H9 (cell line): ENCODE measurements at regions not wholly inside any gene's neighbourhood (a gene's known extent, or its start where the extent isn't known, plus 50 kb on each side); places are given as distances from the start of the nearest gene placed in this dataset.

ENCODE experiments used
- DNase-seq: peaks from one replicate; pipeline ENCODE4 v3.0.0-alpha.2; 2017
- H2AFZ ChIP-seq: one replicate; pipeline ENCODE4 v1.6.1; 2013; ENCODE audit warnings: mild to moderate bottlenecking, low read length, control low read depth, moderate library complexity
- H2AK5ac ChIP-seq: 2 replicates; pipeline ENCODE4 v1.6.1; 2013; ENCODE audit warnings: low read length, control low read depth, mixed read lengths; ENCODE audit not compliant: insufficient read length
- H2BK120ac ChIP-seq: one replicate; pipeline ENCODE4 v1.6.1; 2013; ENCODE audit warnings: low read depth, mild to moderate bottlenecking, low read length, control low read depth, inconsistent platforms; ENCODE audit not compliant: poor library complexity, severe bottlenecking
- H2BK12ac ChIP-seq: 2 replicates; pipeline ENCODE4 v1.6.1; 2013; ENCODE audit warnings: low read length, control low read depth, mixed read lengths, low read depth; ENCODE audit not compliant: insufficient read length
- H2BK15ac ChIP-seq: 2 replicates; pipeline ENCODE4 v1.6.1; 2013; ENCODE audit warnings: low read depth, low read length, control low read depth
- H2BK20ac ChIP-seq: one replicate; pipeline ENCODE4 v1.6.1; 2013; ENCODE audit warnings: low read depth, mild to moderate bottlenecking, low read length, control low read depth, inconsistent platforms; ENCODE audit not compliant: poor library complexity, severe bottlenecking
- H2BK5ac ChIP-seq: 2 replicates; pipeline ENCODE4 v1.6.1; 2013; ENCODE audit warnings: low read length, control low read depth, mixed read lengths; ENCODE audit not compliant: insufficient read length
- H3K14ac ChIP-seq: 2 replicates; pipeline ENCODE4 v1.6.1; 2013; ENCODE audit warnings: low read length, control low read depth; ENCODE audit not compliant: insufficient read depth
- H3K18ac ChIP-seq: 2 replicates; pipeline ENCODE4 v1.6.1; 2013; ENCODE audit warnings: low read depth, mild to moderate bottlenecking, mixed read lengths, low read length, control low read depth; ENCODE audit not compliant: insufficient read length
- H3K23ac ChIP-seq: 2 replicates; pipeline ENCODE4 v1.6.1; 2013; ENCODE audit warnings: low read length, control low read depth, mixed read lengths, low read depth; ENCODE audit not compliant: insufficient read length
- H3K23me2 ChIP-seq: 2 replicates; pipeline ENCODE4 v1.6.1; 2013; ENCODE audit warnings: low read depth, mild to moderate bottlenecking, mixed read lengths, low read length, control low read depth; ENCODE audit not compliant: insufficient read length, poor library complexity, severe bottlenecking
- H3K27ac ChIP-seq: 2 replicates; pipeline ENCODE4 v1.5.1; 2013; ENCODE audit warnings: low read length, control low read depth, mixed read lengths, low read depth; ENCODE audit not compliant: insufficient read length
- H3K27me3 ChIP-seq: 2 replicates; pipeline ENCODE4 v1.6.1; 2013; ENCODE audit warnings: low read length, control low read depth, inconsistent platforms; ENCODE audit not compliant: insufficient read depth
- H3K4ac ChIP-seq: 2 replicates; pipeline ENCODE4 v1.6.1; 2013; ENCODE audit warnings: low read depth, mild to moderate bottlenecking, control low read depth, inconsistent platforms, low read length, moderate library complexity
- H3K4me1 ChIP-seq: 2 replicates; pipeline ENCODE4 v1.6.1; 2013; ENCODE audit warnings: low read length, control low read depth, inconsistent platforms; ENCODE audit not compliant: insufficient read depth
- H3K4me2 ChIP-seq: 2 replicates; pipeline ENCODE4 v1.6.1; 2013; ENCODE audit warnings: low read length, control low read depth, mixed read lengths; ENCODE audit not compliant: insufficient read length, insufficient read depth
- H3K56ac ChIP-seq: 2 replicates; pipeline ENCODE4 v1.6.1; 2013; ENCODE audit warnings: low read depth, mild to moderate bottlenecking, mixed read lengths, low read length, control low read depth; ENCODE audit not compliant: insufficient read length
- H3K79me1 ChIP-seq: 2 replicates; pipeline ENCODE4 v1.6.1; 2013; ENCODE audit warnings: low read depth, mild to moderate bottlenecking, moderate library complexity, low read length, control low read depth, inconsistent platforms; ENCODE audit not compliant: insufficient read depth, poor library complexity, severe bottlenecking
- H3K79me2 ChIP-seq: 2 replicates; pipeline ENCODE4 v1.6.1; 2013; ENCODE audit warnings: low read length, control low read depth, inconsistent platforms; ENCODE audit not compliant: insufficient read depth
- H3K9ac ChIP-seq: 2 replicates; pipeline ENCODE4 v1.6.1; 2013; ENCODE audit warnings: low read length, control low read depth, mixed read lengths; ENCODE audit not compliant: insufficient read length; ENCODE audit errors: extremely low read depth
- H3K9me3 ChIP-seq: one replicate; pipeline ENCODE4 v1.6.1; 2013; ENCODE audit warnings: low read depth, low read length, inconsistent platforms; ENCODE audit not compliant: control insufficient read depth
- H3T11ph ChIP-seq: one replicate; pipeline ENCODE4 v1.6.1; 2013; ENCODE audit warnings: mild to moderate bottlenecking, low read length, control low read depth, inconsistent platforms
- H4K20me1 ChIP-seq: one replicate; pipeline ENCODE4 v1.6.1; 2013; ENCODE audit not compliant: control insufficient read depth, insufficient read length, insufficient read depth
- H4K5ac ChIP-seq: 2 replicates; pipeline ENCODE4 v1.6.1; 2013; ENCODE audit warnings: low read depth, mild to moderate bottlenecking, mixed read lengths, low read length, control low read depth; ENCODE audit not compliant: insufficient read length
- H4K8ac ChIP-seq: replicated peaks from 2 replicates; pipeline ENCODE4 v1.6.1; 2013; ENCODE audit warnings: low read length, control low read depth, mixed read lengths, low read depth; ENCODE audit not compliant: insufficient read length
- H4K91ac ChIP-seq: 2 replicates; pipeline ENCODE4 v1.6.1; 2013; ENCODE audit warnings: low read depth, mild to moderate bottlenecking, moderate library complexity, mixed read lengths, low read length, control low read depth; ENCODE audit not compliant: insufficient read length
- H3K27ac Mint-ChIP-seq, 3 experiments: 2 replicates in 2 of 3; 3 replicates in 1 of 3; pipeline ENCODE4 v1.8.0; 2020 to 2021; ENCODE audit warnings: mixed read lengths in 3 of 3, mild to moderate bottlenecking in 1 of 3, moderate library complexity in 1 of 3
- H3K27me3 Mint-ChIP-seq: 2 replicates; pipeline ENCODE4 v1.8.0; 2021; ENCODE audit warnings: low read depth, mild to moderate bottlenecking, moderate library complexity, mixed read lengths
- H3K36me3 Mint-ChIP-seq, 3 experiments: 2 replicates in 2 of 3; 3 replicates in 1 of 3; pipeline ENCODE4 v1.8.0; 2020 to 2021; ENCODE audit warnings: low read depth in 3 of 3, mixed read lengths in 3 of 3; ENCODE audit not compliant: insufficient read depth in 1 of 3
- H3K4me1 Mint-ChIP-seq, 2 experiments: 2 replicates each; pipeline ENCODE4 v1.8.0; 2020; ENCODE audit warnings: mixed read lengths in 2 of 2
- H3K4me3 Mint-ChIP-seq, 2 experiments: 2 replicates in 1 of 2; 3 replicates in 1 of 2; pipeline ENCODE4 v1.8.0; 2020 to 2021; ENCODE audit warnings: mild to moderate bottlenecking in 2 of 2, mixed read lengths in 2 of 2, moderate library complexity in 1 of 2
- H3K9me3 Mint-ChIP-seq, 2 experiments: 2 replicates in 1 of 2; 3 replicates in 1 of 2; pipeline ENCODE4 v1.8.0; 2020; ENCODE audit warnings: mild to moderate bottlenecking in 2 of 2, mixed read lengths in 2 of 2, moderate library complexity in 1 of 2
- WGBS: extraction: QIAGEN DNeasy Blood & Tissue Kit; methylation state at CpG from one replicate; pipeline ENCODE4 v1.1.7; 2013; ENCODE audit warnings: missing lambda C conversion rate, low lambda C conversion rate, mixed read lengths; ENCODE audit not compliant: insufficient read length; ENCODE audit errors: extremely low coverage; 5-methylcytosine and 5-hydroxymethylcytosine counted together
- TF ChIP-seq, protein P1 (sequence below): fragments of 200-600 bp; sonication (generic); conservative IDR thresholded peaks from 3 replicates; pipeline ENCODE4 v1.8.0; 2021; ENCODE audit warnings: antibody characterized with exemption, mild to moderate bottlenecking

DNA sequence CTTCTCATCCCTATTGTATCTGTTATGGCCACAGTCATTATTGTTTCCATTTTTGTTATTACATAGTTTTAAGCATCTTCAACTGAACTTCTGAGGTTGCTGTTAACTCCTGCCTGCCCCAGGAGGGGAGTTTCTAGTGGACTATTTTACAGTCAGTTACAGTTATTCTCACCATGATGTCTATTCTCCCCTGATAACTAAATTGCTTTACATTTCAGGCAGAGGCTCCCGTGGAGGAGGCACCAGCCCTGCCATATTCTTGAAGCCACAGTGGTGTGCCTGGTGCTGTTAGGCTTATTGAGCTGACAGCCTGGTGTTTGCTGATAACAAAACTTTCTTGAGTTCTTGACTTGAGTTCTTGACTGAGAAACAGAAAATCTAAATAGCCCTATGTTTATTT lies 256.4 kb downstream of the TFCP2L1 start:
- H3K27me3 Mint-ChIP-seq = peaks cover 74% of the 10 kb centered on the region
- WGBS = no CpG with 5 or more reads among the region's 1 CpG

More for the DNA sequence above, 256.4 kb downstream of the TFCP2L1 start:
- Histone ChIP-seq H3K23ac (no peak overlapping the region), H3K14ac (no peak overlapping the region), H4K20me1 (no peaks in the 10 kb centered on the region), H2BK20ac (no peak overlapping the region), H2AFZ (no peak overlapping the region), H3K23me2 (no peaks in the 10 kb centered on the region), H3K9ac (no peak overlapping the region), H2BK12ac (no peak overlapping the region), H3K79me1 (no peaks in the 10 kb centered on the region), H2BK5ac (no peak overlapping the region), H4K8ac (no peak overlapping the region), H3K4me1 (no peaks in the 10 kb centered on the region), H2BK15ac (no peak overlapping the region), H3K4me2 (no peak overlapping the region), H3K4ac (no peak overlapping the region), H3K9me3 (no peaks in the 10 kb centered on the region), H3K27me3 (peaks cover under 1% of the 10 kb centered on the region; the same call in 1 of the 2 replicates), H2AK5ac (no peak overlapping the region), H3K56ac (no peak overlapping the region), H3K27ac (no peak overlapping the region), H3K79me2 (no peaks in the 10 kb centered on the region), H3K18ac (no peak overlapping the region), H3T11ph (no peak overlapping the region), H2BK120ac (no peak overlapping the region), H4K5ac (no peak overlapping the region), H4K91ac (no peak overlapping the region)
- Mint-ChIP-seq H3K27ac (no peak overlapping the region), H3K4me3 (no peak overlapping the region), H3K4me1 (no peaks in the 10 kb centered on the region), H3K36me3 (no peaks in the 10 kb centered on the region; a peak in 1 of 7 replicates), H3K9me3 (peaks cover 4 to 5% of the 10 kb centered on the region in 2 experiments)
- TF ChIP-seq, protein P1, sequence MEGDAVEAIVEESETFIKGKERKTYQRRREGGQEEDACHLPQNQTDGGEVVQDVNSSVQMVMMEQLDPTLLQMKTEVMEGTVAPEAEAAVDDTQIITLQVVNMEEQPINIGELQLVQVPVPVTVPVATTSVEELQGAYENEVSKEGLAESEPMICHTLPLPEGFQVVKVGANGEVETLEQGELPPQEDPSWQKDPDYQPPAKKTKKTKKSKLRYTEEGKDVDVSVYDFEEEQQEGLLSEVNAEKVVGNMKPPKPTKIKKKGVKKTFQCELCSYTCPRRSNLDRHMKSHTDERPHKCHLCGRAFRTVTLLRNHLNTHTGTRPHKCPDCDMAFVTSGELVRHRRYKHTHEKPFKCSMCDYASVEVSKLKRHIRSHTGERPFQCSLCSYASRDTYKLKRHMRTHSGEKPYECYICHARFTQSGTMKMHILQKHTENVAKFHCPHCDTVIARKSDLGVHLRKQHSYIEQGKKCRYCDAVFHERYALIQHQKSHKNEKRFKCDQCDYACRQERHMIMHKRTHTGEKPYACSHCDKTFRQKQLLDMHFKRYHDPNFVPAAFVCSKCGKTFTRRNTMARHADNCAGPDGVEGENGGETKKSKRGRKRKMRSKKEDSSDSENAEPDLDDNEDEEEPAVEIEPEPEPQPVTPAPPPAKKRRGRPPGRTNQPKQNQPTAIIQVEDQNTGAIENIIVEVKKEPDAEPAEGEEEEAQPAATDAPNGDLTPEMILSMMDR = no peak
- DNase-seq = no peak
